Mesenchymal stem cell (in vitro differentiated cells and primary cell): ENCODE measurements at regions not wholly inside any gene's neighbourhood (a gene's known extent, or its start where the extent isn't known, plus 50 kb on each side); places are given as distances from the start of the nearest gene placed in this dataset.

Experiments used
- DNase-seq: peaks from one replicate; pipeline ENCODE4 v3.0.0-alpha.2; 2013
- H2AFZ ChIP-seq: one replicate; pipeline ENCODE4 v1.6.1; 2013; ENCODE audit warnings: low read depth, mild to moderate bottlenecking, control low read depth, inconsistent platforms, low read length, moderate library complexity
- H2AK5ac ChIP-seq: 2 replicates; pipeline ENCODE4 v1.6.1; 2013; ENCODE audit warnings: low read length, moderate library complexity, mild to moderate bottlenecking, inconsistent platforms; ENCODE audit not compliant: severe bottlenecking
- H2BK120ac ChIP-seq: one replicate; pipeline ENCODE4 v1.6.1; 2013; ENCODE audit warnings: low read depth, mild to moderate bottlenecking, inconsistent platforms, low read length, moderate library complexity
- H2BK12ac ChIP-seq, 2 experiments: one replicate each; pipeline ENCODE4 v1.6.1; 2013; ENCODE audit warnings: inconsistent platforms in 2 of 2, low read length in 2 of 2, mild to moderate bottlenecking in 2 of 2, moderate library complexity in 2 of 2, control low read depth in 1 of 2
- H2BK15ac ChIP-seq: one replicate; pipeline ENCODE4 v1.6.1; 2013; ENCODE audit warnings: mild to moderate bottlenecking, low read depth, inconsistent platforms; ENCODE audit not compliant: poor library complexity, severe bottlenecking
- H2BK5ac ChIP-seq: 2 replicates; pipeline ENCODE4 v1.6.1; 2013; ENCODE audit warnings: low read depth, mild to moderate bottlenecking, low read length, control low read depth, inconsistent platforms; ENCODE audit not compliant: poor library complexity, severe bottlenecking
- H3K14ac ChIP-seq, 2 experiments: one replicate each; pipeline ENCODE4 v1.6.1; 2013; ENCODE audit warnings: inconsistent platforms in 2 of 2, low read length in 2 of 2, control low read depth in 1 of 2, mild to moderate bottlenecking in 1 of 2, moderate library complexity in 1 of 2
- H3K18ac ChIP-seq, 2 experiments: one replicate each; pipeline ENCODE4 v1.6.1; 2013; ENCODE audit warnings: inconsistent platforms in 2 of 2, low read length in 2 of 2, control low read depth in 1 of 2, low read depth in 1 of 2, mild to moderate bottlenecking in 1 of 2
- H3K23ac ChIP-seq, 2 experiments: one replicate each; pipeline ENCODE4 v1.6.1; 2013; ENCODE audit warnings: inconsistent platforms in 2 of 2, low read length in 2 of 2, mild to moderate bottlenecking in 2 of 2, moderate library complexity in 2 of 2, control low read depth in 1 of 2
- H3K27ac ChIP-seq: 2 replicates; pipeline ENCODE4 v1.5.1; 2013; ENCODE audit warnings: mild to moderate bottlenecking, moderate library complexity, low read length, control low read depth, inconsistent platforms; ENCODE audit not compliant: poor library complexity, severe bottlenecking
- H3K27me3 ChIP-seq, 2 experiments: 2 replicates each; pipeline versions ENCODE4 v1.6.1 to v1.7.0; 2013; ENCODE audit warnings: low read length in 2 of 2, mild to moderate bottlenecking in 2 of 2, moderate library complexity in 2 of 2, control low read depth in 1 of 2, inconsistent platforms in 1 of 2; ENCODE audit not compliant: control insufficient read depth in 1 of 2, insufficient read depth in 1 of 2
- H3K36me3 ChIP-seq, 2 experiments: 2 replicates each; pipeline versions ENCODE4 v1.6.1 to v1.7.0; 2013; ENCODE audit warnings: low read length in 2 of 2, control low read depth in 1 of 2, inconsistent platforms in 1 of 2, low read depth in 1 of 2, mild to moderate bottlenecking in 1 of 2; ENCODE audit not compliant: insufficient read depth in 2 of 2, control insufficient read depth in 1 of 2
- H3K4ac ChIP-seq, 2 experiments: one replicate each; pipeline ENCODE4 v1.6.1; 2013; ENCODE audit warnings: inconsistent platforms in 2 of 2, low read length in 2 of 2, mild to moderate bottlenecking in 2 of 2, moderate library complexity in 2 of 2, control low read depth in 1 of 2, low read depth in 1 of 2
- H3K4me1 ChIP-seq: 2 replicates; pipeline ENCODE4 v1.6.1; 2013; ENCODE audit warnings: low read depth, low read length, control low read depth; ENCODE audit not compliant: control insufficient read depth, insufficient read depth
- H3K4me2 ChIP-seq: 2 replicates; pipeline ENCODE4 v1.6.1; 2013; ENCODE audit warnings: low read length, mild to moderate bottlenecking, inconsistent platforms; ENCODE audit not compliant: poor library complexity, severe bottlenecking
- H3K4me3 ChIP-seq, 2 experiments: 2 replicates each; pipeline versions ENCODE4 v1.5.1 to v1.7.0; 2013; ENCODE audit warnings: low read length in 2 of 2, mild to moderate bottlenecking in 2 of 2, control low read depth in 1 of 2, low read depth in 1 of 2; ENCODE audit not compliant: insufficient read depth in 1 of 2
- H3K79me1 ChIP-seq: replicated peaks from 2 replicates; pipeline ENCODE4 v1.6.1; 2013; ENCODE audit warnings: mild to moderate bottlenecking, control low read depth, low read length, inconsistent platforms; ENCODE audit not compliant: poor library complexity, severe bottlenecking
- H3K9ac ChIP-seq: 2 replicates; pipeline ENCODE4 v1.7.0; 2013; ENCODE audit warnings: mild to moderate bottlenecking, low read length, moderate library complexity
- H3K9me3 ChIP-seq: 2 replicates; pipeline ENCODE4 v1.7.0; 2013; ENCODE audit warnings: mild to moderate bottlenecking, low read length; ENCODE audit not compliant: control insufficient read depth
- H4K8ac ChIP-seq: one replicate; pipeline ENCODE4 v1.6.1; 2013; ENCODE audit warnings: inconsistent platforms, mild to moderate bottlenecking, low read length, moderate library complexity
- H4K91ac ChIP-seq: one replicate; pipeline ENCODE4 v1.6.1; 2013; ENCODE audit warnings: mild to moderate bottlenecking, low read length, inconsistent platforms
- WGBS: methylation state at CpG from one replicate; pipeline ENCODE4 v1.1.7; 2013; ENCODE audit warnings: mixed read lengths; 5-methylcytosine and 5-hydroxymethylcytosine counted together

- Histone ChIP-seq H4K91ac (no peak overlapping the region), H3K4me3 (no peak overlapping the region), H3K4me2 (no peak overlapping the region), H3K9me3 (peaks cover 7% of the 10 kb centered on the region), H3K9ac (no peak overlapping the region), H3K27me3 (peaks cover 0 to 47% of the 10 kb centered on the region in 2 experiments), H2AK5ac (no peak overlapping the region), H3K36me3 (no peaks in the 10 kb centered on the region), H3K23ac (no peak overlapping the region), H3K14ac (peak overlapping the region in 1 of 2 experiments; percentile 57), H2BK5ac (no peak overlapping the region), H2BK15ac (no peak overlapping the region), H3K4me1 (no peaks in the 10 kb centered on the region), H2BK12ac (no peak overlapping the region), H4K8ac (no peak overlapping the region), H2AFZ (no peak overlapping the region), H3K27ac (no peak overlapping the region), H3K4ac (no peak overlapping the region), H2BK120ac (no peak overlapping the region), H3K79me1 (no peaks in the 10 kb centered on the region), H3K18ac (no peak overlapping the region)
- no peak for DNase-seq
- 96% methylated on average over 4 of the region's 4 CpGs for WGBS
These were observed 211.8 kb downstream of the IRF8 start for GRCh38 chr16:86110726-86111125.

GRCh38 chr16:86112178-86112577, 213.2 kb downstream of the IRF8 start:
- Histone ChIP-seq H3K9me3 (peaks cover 7% of the 10 kb centered on the region), H2AFZ (no peak overlapping the region), H3K18ac (no peak overlapping the region), H3K4me2 (no peak overlapping the region), H3K9ac (no peak overlapping the region), H2BK15ac (no peak overlapping the region), H4K91ac (no peak overlapping the region), H2BK12ac (no peak overlapping the region), H3K27ac (no peak overlapping the region), H3K23ac (no peak overlapping the region), H3K27me3 (peaks cover 3 to 52% of the 10 kb centered on the region in 2 experiments), H4K8ac (no peak overlapping the region), H3K14ac (no peak overlapping the region), H2BK120ac (no peak overlapping the region), H2BK5ac (no peak overlapping the region), H3K4me3 (no peak overlapping the region), H3K4ac (no peak overlapping the region), H2AK5ac (no peak overlapping the region), H3K4me1 (no peaks in the 10 kb centered on the region), H3K79me1 (no peaks in the 10 kb centered on the region), H3K36me3 (no peaks in the 10 kb centered on the region)
- DNase-seq, result no peak
- WGBS, result 65% methylated on average over 3 of the region's 4 CpGs

- Histone ChIP-seq H3K23ac (peak overlapping the region in 1 of 2 experiments; percentile 65), H3K4me3 (no peak overlapping the region), H3K4me2 (no peak overlapping the region), H3K18ac (peak overlapping the region in 1 of 2 experiments; percentile 59), H2AK5ac (no peak overlapping the region), H3K27ac (no peak overlapping the region), H3K27me3 (peaks cover 29 to 84% of the 10 kb centered on the region in 2 experiments), H3K4me1 (no peaks in the 10 kb centered on the region), H3K36me3 (no peaks in the 10 kb centered on the region), H4K8ac (no peak overlapping the region), H3K79me1 (no peaks in the 10 kb centered on the region), H4K91ac (no peak overlapping the region), H2AFZ (no peak overlapping the region), H2BK5ac (no peak overlapping the region), H2BK120ac (no peak overlapping the region), H2BK12ac (no peak overlapping the region), H3K4ac (no peak overlapping the region), H3K14ac (no peak overlapping the region), H2BK15ac (no peak overlapping the region), H3K9me3 (no peaks in the 10 kb centered on the region), H3K9ac (no peak overlapping the region)
- no peak for DNase-seq
- 93% methylated on average over 5 of the region's 5 CpGs for WGBS
These were observed 218.3 kb downstream of the IRF8 start for GRCh38 chr16:86117235-86117634.

- Histone ChIP-seq H4K91ac (no peak overlapping the region), H2BK12ac (peak overlapping the region in 1 of 2 experiments; percentile 4), H3K9ac (no peak overlapping the region), H2AFZ (peak overlapping the region; percentile 29), H3K79me1 (no peaks in the 10 kb centered on the region), H3K27ac (no peak overlapping the region), H3K14ac (no peak overlapping the region), H3K23ac (no peak overlapping the region), H3K18ac (peak overlapping the region in 1 of 2 experiments; percentile 37), H2BK120ac (no peak overlapping the region), H3K4me3 (no peak overlapping the region), H3K36me3 (no peaks in the 10 kb centered on the region), H2BK15ac (no peak overlapping the region), H2AK5ac (no peak overlapping the region), H4K8ac (peak overlapping the region; percentile 21), H3K4me1 (no peaks in the 10 kb centered on the region), H2BK5ac (no peak overlapping the region), H3K4me2 (no peak overlapping the region), H3K27me3 (peaks cover 32 to 85% of the 10 kb centered on the region in 2 experiments), H3K9me3 (no peaks in the 10 kb centered on the region), H3K4ac (no peak overlapping the region)
- DNase-seq, result no peak
- 53% methylated on average over 16 of the region's 16 CpGs for WGBS
These were observed 218.8 kb downstream of the IRF8 start for GRCh38 chr16:86117756-86118155.
